GM06990 (cell line): ENCODE measurements at regions not wholly inside any gene's neighbourhood (a gene's known extent, or its start where the extent isn't known, plus 50 kb on each side); places are given as distances from the start of the nearest gene placed in this dataset.

Experiments
- DNase-seq: peaks from one replicate; pipeline ENCODE4 v3.0.0-alpha.2; 2011; ENCODE audit not compliant: insufficient read length; ENCODE audit errors: extremely low read depth
- H3K27me3 ChIP-seq: replicated peaks from 2 replicates; pipeline ENCODE4 v1.6.0; 2011; ENCODE audit warnings: low read length; ENCODE audit not compliant: control insufficient read depth, insufficient read depth
- H3K36me3 ChIP-seq: 2 replicates; pipeline ENCODE4 v1.5.1; 2011; ENCODE audit warnings: low read length; ENCODE audit not compliant: control insufficient read depth, insufficient read depth
- H3K4me3 ChIP-seq: replicated peaks from 2 replicates; pipeline ENCODE4 v1.5.1; 2011; ENCODE audit warnings: low read depth, mild to moderate bottlenecking, control low read depth, low read length
- CTCF ChIP-seq: IDR thresholded peaks from 2 replicates; pipeline ENCODE4 v1.5.1; 2011; ENCODE audit warnings: low read length, control low read depth, mild to moderate bottlenecking, inconsistent platforms; ENCODE audit not compliant: insufficient read depth, poor library complexity, severe bottlenecking

- no peak overlapping the region for H3K4me3 ChIP-seq
- TF ChIP-seq CTCF = no peak
- H3K36me3 ChIP-seq = no peaks in the 10 kb centered on the region
- no peak for DNase-seq
- no peaks in the 10 kb centered on the region; the same call in 1 of the 2 replicates for H3K27me3 ChIP-seq
Observed at GRCh38 chr15:61689067-61689466, 371.2 kb downstream of the VPS13C start.

GRCh38 chr15:61687651-61688050 is 372.6 kb downstream of the VPS13C start:
- Histone ChIP-seq H3K4me3 (no peak overlapping the region), H3K27me3 (no peaks in the 10 kb centered on the region; the same call in 1 of the 2 replicates), H3K36me3 (no peaks in the 10 kb centered on the region)
- no peak for TF ChIP-seq CTCF
- no peak for DNase-seq

GRCh38 chr15:61687124-61687523 is 373.1 kb downstream of the VPS13C start:
- no peak overlapping the region for H3K4me3 ChIP-seq
- no peaks in the 10 kb centered on the region for H3K36me3 ChIP-seq
- DNase-seq = no peak
- TF ChIP-seq CTCF = no peak
- H3K27me3 ChIP-seq = no peaks in the 10 kb centered on the region; the same call in 1 of the 2 replicates

DNA sequence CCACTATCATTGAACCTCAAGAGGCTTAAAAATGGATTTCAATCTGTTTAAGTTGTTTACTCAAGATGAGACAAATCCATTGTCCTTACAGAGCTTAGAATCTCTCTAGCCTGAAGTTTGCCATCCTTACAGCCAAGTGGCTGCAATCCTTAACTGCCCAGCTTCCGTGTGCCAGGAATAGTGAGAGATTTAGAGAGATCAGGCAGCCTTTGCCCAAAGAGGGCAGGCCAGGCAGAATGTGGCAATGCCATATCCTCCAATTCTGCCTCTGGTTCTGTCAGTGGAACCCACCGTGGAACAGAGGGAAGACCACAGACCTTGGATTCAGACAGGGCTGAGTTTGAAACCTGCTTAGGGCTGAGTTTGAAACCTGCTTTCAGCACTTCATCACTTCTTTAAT is 374.3 kb downstream of the VPS13C start:
- H3K4me3 ChIP-seq = no peak overlapping the region
- TF ChIP-seq CTCF = no peak
- DNase-seq = no peak
- H3K36me3 ChIP-seq = no peaks in the 10 kb centered on the region
- no peaks in the 10 kb centered on the region; the same call in 1 of the 2 replicates for H3K27me3 ChIP-seq

GRCh38 chr15:61685534-61685933 is 374.7 kb downstream of the VPS13C start:
- no peak for DNase-seq
- Histone ChIP-seq H3K4me3 (no peak overlapping the region), H3K27me3 (no peaks in the 10 kb centered on the region; the same call in 1 of the 2 replicates), H3K36me3 (no peaks in the 10 kb centered on the region)
- no peak for TF ChIP-seq CTCF

DNA sequence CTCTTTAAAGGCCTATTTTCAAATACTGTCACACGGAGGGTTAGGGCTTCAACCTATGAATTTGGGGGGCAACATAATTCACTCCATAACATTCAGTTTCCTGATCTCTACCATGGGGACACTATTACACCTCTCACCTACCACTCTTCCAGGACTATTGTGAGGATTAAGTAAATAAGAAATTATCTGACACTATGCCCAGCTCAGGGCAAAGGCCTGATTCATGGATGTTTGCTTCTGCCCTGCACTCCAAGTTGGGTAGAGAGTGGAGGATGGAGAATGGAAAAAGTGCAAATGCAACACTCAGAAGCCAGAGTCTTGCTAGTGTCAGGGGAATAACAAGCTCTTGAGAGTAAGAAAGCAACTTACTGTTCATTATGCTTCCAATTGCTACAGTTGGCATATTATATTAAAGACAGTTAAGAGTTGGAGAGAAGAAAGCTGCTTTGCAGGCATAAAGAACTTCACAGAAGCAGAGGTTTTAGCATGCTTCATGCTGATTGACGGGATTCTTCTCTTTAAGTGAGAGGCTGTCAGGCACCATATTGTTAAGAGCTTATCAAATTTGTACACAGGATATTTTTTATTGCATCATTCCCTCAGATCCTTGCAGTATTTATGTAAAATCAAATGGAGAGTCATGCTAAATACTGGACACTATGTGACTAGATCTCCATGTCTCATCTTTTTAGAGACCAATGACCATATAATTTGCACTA is 375.3 kb downstream of the VPS13C start:
- DNase-seq = no peak

More for the DNA sequence above, 375.3 kb downstream of the VPS13C start:
- TF ChIP-seq CTCF = no peak
- Histone ChIP-seq H3K27me3 (no peaks in the 10 kb centered on the region; the same call in 1 of the 2 replicates), H3K36me3 (no peaks in the 10 kb centered on the region), H3K4me3 (no peak overlapping the region)
